ENCODE measurements at regions not wholly inside any gene's neighbourhood (a gene's known extent, or its start where the extent isn't known, plus 50 kb on each side); places are given as distances from the start of the nearest gene placed in this dataset.

GRCh38 chr14:31944256-31945073, 132.6 kb upstream of the ARHGAP5 start:
- DNase-seq: no peak

GRCh38 chr14:31945074-31945613, 132.0 kb upstream of the ARHGAP5 start:
- DNase-seq: peak; percentile 28

GRCh38 chr14:31945701-31946100, 131.4 kb upstream of the ARHGAP5 start:
- DNase-seq: no peak

DNA sequence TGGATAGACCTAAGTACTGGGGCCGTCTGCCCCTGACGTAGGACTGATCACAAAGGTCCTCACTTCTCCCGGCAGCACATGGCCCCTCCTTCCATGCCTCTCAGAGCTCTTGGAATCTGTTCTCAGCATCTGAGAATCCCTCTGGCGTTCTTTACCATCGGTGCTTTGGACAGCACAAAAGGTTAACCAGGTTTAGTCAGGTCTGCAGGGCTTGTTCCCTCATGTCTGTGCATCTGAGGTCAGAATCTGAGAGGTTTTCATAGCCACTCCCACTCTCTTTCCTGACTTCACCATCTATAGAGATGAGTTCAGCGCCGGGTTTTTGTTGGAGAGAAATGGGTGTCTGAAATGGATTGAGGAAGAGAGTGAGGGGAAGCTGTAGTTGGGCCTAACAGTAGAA, 130.0 kb upstream of the ARHGAP5 start:
- DNase-seq: no peak

DNA sequence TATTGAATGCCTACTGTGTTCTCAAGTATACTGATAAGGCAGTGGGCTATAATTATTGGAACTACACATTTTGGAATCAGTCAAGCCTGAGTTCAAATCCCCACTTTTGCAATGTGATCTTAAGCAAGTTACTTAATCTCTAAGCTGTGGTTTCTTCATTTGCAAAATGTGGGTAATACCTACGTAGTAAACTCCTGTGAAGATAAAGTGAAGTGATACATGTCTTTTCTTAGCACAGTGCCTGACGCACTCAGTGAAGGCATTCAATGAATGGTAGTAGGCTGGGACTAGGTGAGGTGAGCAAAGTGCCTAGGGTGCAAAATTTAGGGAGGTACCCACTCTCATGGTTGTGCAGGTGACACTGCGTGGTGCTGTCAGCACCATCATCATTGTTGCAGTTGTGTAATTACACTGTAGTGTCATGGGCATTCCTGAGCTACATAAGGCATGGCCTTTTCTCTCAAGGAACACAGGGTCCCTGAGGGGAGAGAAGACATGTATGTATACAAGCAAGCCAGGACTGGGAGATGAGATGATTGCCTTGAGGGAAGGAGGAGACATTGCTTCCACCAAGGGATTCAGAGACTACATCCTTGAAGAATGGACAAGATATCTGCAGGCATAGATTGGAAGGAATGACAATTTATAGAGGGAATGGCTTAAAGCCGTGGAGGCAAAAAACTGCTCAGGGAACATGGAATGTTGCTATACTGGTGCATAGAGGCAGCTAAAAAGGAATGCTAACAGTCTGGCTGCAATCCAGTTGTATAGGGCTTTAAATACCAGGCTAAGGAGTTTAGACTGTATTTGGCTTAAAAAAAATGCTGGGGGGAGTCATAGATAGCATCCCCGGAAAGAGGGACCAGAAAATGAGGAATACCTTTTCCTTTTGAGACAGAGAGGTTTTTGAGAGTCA, 129.2 kb upstream of the ARHGAP5 start:
- DNase-seq: no peak

DNA sequence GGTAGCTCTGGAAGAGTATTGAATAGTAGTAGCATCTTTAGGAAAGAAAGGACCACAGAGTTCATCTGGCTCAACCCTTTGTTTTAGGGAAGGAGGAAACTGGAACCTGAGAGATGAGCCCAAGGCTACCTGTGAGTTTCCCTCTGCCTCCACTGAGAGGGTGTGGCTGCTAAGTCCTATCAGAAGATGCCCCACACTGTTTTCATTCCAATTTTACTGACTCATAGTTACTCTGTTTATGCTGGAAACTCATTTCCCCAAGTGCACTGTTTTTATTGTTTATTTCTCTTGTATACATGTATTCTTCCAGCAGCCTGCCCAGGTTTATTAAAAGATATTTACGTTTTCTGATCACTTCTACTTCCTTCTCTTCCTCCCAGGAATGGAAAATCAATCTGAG, 127.4 kb upstream of the ARHGAP5 start:
- no peak for DNase-seq

- no peak for DNase-seq
Observed at GRCh38 chr14:31950331-31950730, 126.8 kb upstream of the ARHGAP5 start.

DNA sequence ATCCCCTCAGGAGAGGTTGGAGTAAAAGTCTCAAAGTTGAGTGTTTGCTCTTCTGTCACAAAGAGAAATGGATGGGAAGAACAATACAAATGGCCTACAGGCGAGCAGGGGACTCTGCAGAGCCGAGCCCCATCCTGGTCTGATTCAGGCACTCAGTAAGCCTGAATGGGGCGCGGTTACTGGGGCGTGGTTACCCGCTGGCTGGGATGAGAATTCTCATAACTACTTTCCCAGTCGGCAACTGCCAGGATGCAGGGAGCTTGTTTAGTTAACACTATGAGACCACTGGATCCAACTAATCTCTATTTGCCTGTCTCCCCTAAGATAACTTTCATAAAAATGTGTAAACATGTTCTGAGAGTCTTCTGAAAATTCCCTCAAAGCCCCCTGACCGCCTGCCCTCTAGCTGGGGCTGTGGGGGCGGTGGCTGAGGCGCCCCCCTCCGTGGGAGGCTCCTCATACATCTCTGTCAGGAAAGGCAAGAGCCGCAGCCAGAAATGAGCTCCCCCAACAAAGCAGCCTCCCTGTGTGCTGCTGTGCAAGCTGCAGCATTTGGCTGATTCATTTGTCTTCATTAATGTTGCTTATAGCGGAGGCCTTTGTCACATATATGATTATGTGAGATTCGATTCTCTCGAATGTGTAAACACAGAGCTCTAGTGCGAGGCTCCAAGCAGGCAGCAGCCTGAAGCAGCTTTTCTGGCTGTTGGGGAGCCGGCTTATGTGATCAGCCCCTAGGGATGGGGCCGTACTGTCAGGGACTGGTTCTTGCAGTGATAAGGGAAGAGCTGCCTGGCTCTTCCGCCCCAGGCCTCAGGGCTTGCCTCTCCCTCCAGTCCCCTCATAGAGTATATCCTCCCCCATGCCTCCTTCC, 126.1 kb upstream of the ARHGAP5 start:
- no peak for DNase-seq

- no peak for DNase-seq
Observed at GRCh38 chr14:31951638-31951964, 125.5 kb upstream of the ARHGAP5 start.

GRCh38 chr14:31952573-31952972, 124.5 kb upstream of the ARHGAP5 start:
- DNase-seq: no peak

DNA sequence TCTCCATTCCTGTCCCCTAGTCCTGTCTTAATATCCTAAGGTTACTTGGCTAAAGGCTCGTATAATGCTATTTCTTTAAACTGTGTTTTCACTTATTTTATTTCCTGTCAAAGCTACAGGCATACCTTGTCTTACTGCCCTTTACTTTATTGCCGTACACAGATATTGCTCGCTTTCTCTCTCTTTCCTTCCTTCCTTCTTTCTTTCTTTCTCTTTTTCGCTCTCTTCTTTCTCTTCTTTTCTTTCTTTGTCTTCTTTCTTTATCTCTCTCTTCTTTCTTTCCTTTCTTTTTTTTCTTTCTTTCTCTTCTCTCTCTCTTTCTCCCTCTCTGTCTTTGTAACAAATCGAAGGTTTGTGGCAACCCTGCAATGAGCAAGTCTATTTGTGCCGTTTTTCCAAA, 123.9 kb upstream of the ARHGAP5 start:
- no peak for DNase-seq

GRCh38 chr14:31954991-31955390, 122.1 kb upstream of the ARHGAP5 start:
- DNase-seq: no peak

GRCh38 chr14:31955936-31956579, 121.0 kb upstream of the ARHGAP5 start:
- DNase-seq: no peak

DNA sequence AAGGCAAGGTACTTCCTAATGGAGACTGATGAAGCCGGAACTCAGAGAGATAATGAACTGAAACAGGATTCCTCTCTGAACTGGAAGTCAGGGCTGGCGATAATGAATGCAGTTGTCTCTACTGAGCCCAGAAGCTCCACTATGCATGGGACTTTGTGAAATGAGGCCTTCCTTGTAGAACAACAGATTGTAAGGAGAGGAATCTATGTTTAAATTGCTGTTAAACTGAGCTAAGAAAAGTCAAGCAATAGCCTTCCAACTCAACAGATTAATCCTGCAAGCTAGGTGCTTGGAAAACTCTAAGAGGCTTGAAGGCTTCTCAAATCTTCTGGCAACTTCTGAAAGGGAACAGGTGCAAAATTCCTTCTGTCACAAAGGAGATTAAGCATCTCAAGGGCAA, 119.5 kb upstream of the ARHGAP5 start:
- DNase-seq: no peak

GRCh38 chr14:31960039-31960438, 117.1 kb upstream of the ARHGAP5 start:
- no peak for DNase-seq

- DNase-seq: no peak
Observed at GRCh38 chr14:31961896-31962295, 115.2 kb upstream of the ARHGAP5 start.

- no peak for DNase-seq
Observed at GRCh38 chr14:31962920-31963319, 114.2 kb upstream of the ARHGAP5 start.

GRCh38 chr14:31963587-31963986, 113.5 kb upstream of the ARHGAP5 start:
- no peak for DNase-seq

DNA sequence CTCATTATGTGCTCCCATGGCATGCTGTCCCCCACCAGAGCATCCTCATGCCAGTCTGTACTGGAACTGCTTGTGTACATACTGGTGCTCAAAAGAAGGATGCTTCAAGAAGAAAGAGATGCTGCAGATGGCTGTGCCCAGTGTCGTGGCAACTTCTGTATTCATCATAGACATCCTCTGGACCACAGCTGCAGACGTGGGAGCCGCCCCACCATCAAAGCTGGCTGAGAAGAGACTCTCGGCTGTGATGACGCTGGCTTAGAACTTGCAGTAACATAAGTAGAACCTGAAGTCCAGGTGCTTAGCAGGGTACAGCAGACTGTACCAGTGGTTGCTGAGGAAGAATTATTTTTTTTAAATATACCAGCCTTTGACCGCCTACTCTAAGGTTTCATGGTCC, 112.6 kb upstream of the ARHGAP5 start:
- no peak for DNase-seq

DNA sequence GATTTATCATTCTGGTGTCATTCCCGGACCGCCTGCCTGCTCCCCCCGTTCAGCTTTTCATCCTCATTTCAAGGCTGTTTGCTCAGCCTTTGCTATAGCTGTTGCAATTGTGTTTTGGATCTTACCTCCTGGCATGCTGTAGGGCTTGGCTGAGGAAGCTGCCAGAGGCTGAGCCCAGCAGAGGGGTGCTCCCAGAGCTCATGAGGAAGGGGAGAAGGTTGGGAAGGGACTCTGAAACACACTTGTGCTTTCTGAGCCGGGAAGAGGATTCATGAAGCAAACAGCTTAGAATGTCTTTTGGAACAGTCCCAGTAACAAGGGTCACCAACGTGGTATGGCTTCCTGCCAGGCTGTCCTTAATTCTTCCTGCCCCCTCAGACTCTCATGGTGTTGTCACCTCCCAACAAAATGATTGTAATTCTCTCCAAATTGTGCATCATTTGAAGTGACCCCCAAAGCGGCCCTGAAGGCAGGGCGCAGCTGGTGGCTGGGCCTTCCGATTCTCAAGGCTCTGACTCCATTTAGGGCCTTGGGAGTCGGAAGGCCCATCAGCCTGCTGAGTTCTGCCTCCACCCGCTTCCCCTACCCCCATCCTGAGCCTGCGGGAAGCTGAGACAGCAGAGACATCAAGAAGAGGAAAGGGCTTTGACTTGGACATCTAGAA, 111.9 kb upstream of the ARHGAP5 start:
- DNase-seq: no peak

DNA sequence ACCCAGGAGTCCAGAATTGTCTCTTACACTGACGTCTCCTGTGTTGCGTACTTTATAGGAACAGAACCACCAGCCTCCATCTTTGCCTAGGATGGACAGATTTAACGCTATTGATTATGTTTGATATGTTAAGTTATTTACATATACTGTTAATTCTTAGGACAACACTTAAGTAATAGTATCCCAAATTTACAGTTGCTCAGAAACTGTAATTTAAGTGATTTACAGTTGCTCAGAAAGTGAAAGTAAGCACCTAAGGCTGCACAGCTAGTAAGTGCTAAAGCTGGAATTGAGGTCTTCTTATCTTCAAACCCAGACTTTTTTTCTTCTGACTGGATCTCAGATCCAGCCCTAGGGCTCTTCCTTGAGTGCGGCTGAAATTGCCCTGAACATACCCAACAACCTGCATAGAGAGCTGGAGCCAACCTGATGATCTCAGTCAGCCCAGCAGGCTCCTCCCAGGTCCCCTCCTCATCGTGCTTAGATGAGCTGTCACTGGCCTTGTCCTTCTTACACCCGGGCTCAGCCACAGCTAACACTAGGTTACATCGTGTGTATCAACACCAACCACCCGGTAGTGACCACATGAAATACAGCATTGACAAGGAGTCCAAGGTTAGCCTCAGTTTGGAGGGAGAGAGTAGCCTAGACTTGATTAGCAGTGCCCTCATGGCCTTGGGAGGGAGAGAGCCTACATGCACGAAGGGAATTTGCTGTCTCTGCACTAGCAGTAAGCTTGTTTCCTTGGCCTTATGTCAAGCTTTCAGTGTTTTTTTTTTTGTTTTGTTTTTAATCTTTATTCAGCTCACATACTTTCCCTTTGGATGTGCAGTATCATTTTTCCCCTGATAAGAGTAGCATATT, 111.1 kb upstream of the ARHGAP5 start:
- DNase-seq: no peak
